Hepatic stellate cell (primary cell): ENCODE measurements at regions not wholly inside any gene's neighbourhood (a gene's known extent, or its start where the extent isn't known, plus 50 kb on each side); places are given as distances from the start of the nearest gene placed in this dataset.

Experiments
- DNase-seq: peaks from one replicate; pipeline ENCODE4 v3.0.0; 2011; ENCODE audit warnings: low spot score

GRCh38 chr2:14684516-14684915 lies 52.0 kb downstream of the LRATD1 start:
- no peak for DNase-seq

- DNase-seq, result no peak
Measured at GRCh38 chr2:14690926-14691325, 58.4 kb downstream of the LRATD1 start.

GRCh38 chr2:14693874-14694273 lies 61.4 kb downstream of the LRATD1 start:
- no peak for DNase-seq

GRCh38 chr2:14700753-14701152 lies 68.2 kb downstream of the LRATD1 start:
- DNase-seq, result no peak

- DNase-seq, result no peak
Measured at GRCh38 chr2:14702258-14702657, 69.7 kb downstream of the LRATD1 start.

GRCh38 chr2:14706201-14706600 lies 73.7 kb downstream of the LRATD1 start:
- no peak for DNase-seq

- DNase-seq, result no peak
Measured at GRCh38 chr2:14712111-14712510, 79.6 kb downstream of the LRATD1 start.

- DNase-seq, result no peak
Measured at GRCh38 chr2:14713248-14713647, 80.7 kb downstream of the LRATD1 start.

- no peak for DNase-seq
Measured at GRCh38 chr2:14715600-14715999, 83.1 kb downstream of the LRATD1 start.

- DNase-seq, result no peak
Measured at GRCh38 chr2:14716319-14716718, 83.8 kb downstream of the LRATD1 start.

GRCh38 chr2:14717131-14717530 lies 84.6 kb downstream of the LRATD1 start:
- DNase-seq, result no peak

GRCh38 chr2:14720319-14720718 lies 87.8 kb downstream of the LRATD1 start:
- no peak for DNase-seq

- no peak for DNase-seq
Measured at GRCh38 chr2:14720739-14721138, 88.2 kb downstream of the LRATD1 start.

- no peak for DNase-seq
Measured at GRCh38 chr2:14722904-14723570, 90.5 kb downstream of the LRATD1 start.

GRCh38 chr2:14723684-14724083 lies 91.2 kb downstream of the LRATD1 start:
- DNase-seq, result no peak

GRCh38 chr2:14735696-14736095 lies 103.2 kb downstream of the LRATD1 start:
- no peak for DNase-seq

GRCh38 chr2:14737201-14737600 lies 104.7 kb downstream of the LRATD1 start:
- DNase-seq, result no peak

GRCh38 chr2:14743861-14744260 lies 111.3 kb downstream of the LRATD1 start:
- DNase-seq, result no peak

GRCh38 chr2:14745288-14746076 lies 113.0 kb downstream of the LRATD1 start:
- no peak for DNase-seq

GRCh38 chr2:14746133-14746532 lies 113.6 kb downstream of the LRATD1 start:
- no peak for DNase-seq

GRCh38 chr2:14747447-14747846 lies 114.9 kb downstream of the LRATD1 start:
- no peak for DNase-seq

GRCh38 chr2:14749884-14750283 lies 117.4 kb downstream of the LRATD1 start:
- DNase-seq, result no peak

GRCh38 chr2:14750433-14750832 lies 117.9 kb downstream of the LRATD1 start:
- no peak for DNase-seq

- DNase-seq, result no peak
Measured at GRCh38 chr2:14751581-14751980, 119.1 kb downstream of the LRATD1 start.
